Uterus (tissue), 3 donors: ENCODE measurements at regions not wholly inside any gene's neighbourhood (a gene's known extent, or its start where the extent isn't known, plus 50 kb on each side); places are given as distances from the start of the nearest gene placed in this dataset.

Source experiments
- DNase-seq, 2 donors: peaks; one replicate each; pipeline ENCODE4 v3.0.0-alpha.2; 2019 to 2020
- H3K27ac ChIP-seq, 2 donors: fragments of 200-600 bp; sonication (generic); 1 replicate in 1 of 2; 2 replicates in 1 of 2; pipeline ENCODE4 v1.5.1; 2016 to 2018
- H3K27me3 ChIP-seq, 2 donors: fragments of 200-600 bp; sonication (generic); one replicate each; pipeline ENCODE4 v1.5.1; 2018 to 2019; ENCODE audit warnings: control low read depth in 1 of 2
- H3K36me3 ChIP-seq, 2 donors: fragments of 200-600 bp; sonication (generic); one replicate each; pipeline ENCODE4 v1.5.1; 2019; ENCODE audit warnings: control low read depth in 1 of 2
- H3K4me1 ChIP-seq, 2 donors: fragments of 200-600 bp; sonication (generic); one replicate each; pipeline ENCODE4 v1.5.1; 2018 to 2019; ENCODE audit warnings: control low read depth in 1 of 2
- H3K4me3 ChIP-seq, 2 donors: fragments of 200-600 bp; sonication (generic); 1 replicate in 1 of 2; 2 replicates in 1 of 2; pipeline ENCODE4 v1.5.1; 2018 to 2019; ENCODE audit warnings: mild to moderate bottlenecking in 1 of 2
- H3K9me3 ChIP-seq, 2 donors: fragments of 200-600 bp; sonication (generic); one replicate each; pipeline ENCODE4 v1.5.1; 2019; ENCODE audit warnings: control low read depth in 1 of 2
- POLR2A ChIP-seq, 2 donors: fragments of 450-650 bp; IDR thresholded peaks; one replicate each; pipeline ENCODE4 v1.6.1; 2016; ENCODE audit warnings: antibody characterized with exemption in 2 of 2, mild to moderate bottlenecking in 1 of 2, moderate library complexity in 1 of 2
- intact Hi-C: fragments of 100-400 bp; cut with DNase I; formaldehyde crosslinking; loops from one replicate; pipeline ENCODE4 v1.15.1; 2023; ENCODE audit warnings: low total_unique reads
- TF ChIP-seq, protein P1 (sequence below), 4 experiments: fragments of 200-600 bp in 2 of 4; fragments of 450-650 bp in 2 of 4; sonication (generic) in 2 of 4; IDR thresholded peaks; one replicate each; pipeline ENCODE4 v1.5.1; 2016 to 2019; ENCODE audit warnings: antibody characterized with exemption in 4 of 4, mild to moderate bottlenecking in 2 of 4, moderate library complexity in 1 of 4
- donor health status: DM: yes; HTN: yes; CAD: no.

- Histone ChIP-seq H3K4me1 (no peaks in the 10 kb centered on the region), H3K36me3 (peaks cover 0 to 2% of the 10 kb centered on the region in 2 donors), H3K27me3 (no peaks in the 10 kb centered on the region), H3K4me3 (no peak overlapping the region), H3K27ac (no peak overlapping the region), H3K9me3 (no peaks in the 10 kb centered on the region)
- TF ChIP-seq, protein P1, sequence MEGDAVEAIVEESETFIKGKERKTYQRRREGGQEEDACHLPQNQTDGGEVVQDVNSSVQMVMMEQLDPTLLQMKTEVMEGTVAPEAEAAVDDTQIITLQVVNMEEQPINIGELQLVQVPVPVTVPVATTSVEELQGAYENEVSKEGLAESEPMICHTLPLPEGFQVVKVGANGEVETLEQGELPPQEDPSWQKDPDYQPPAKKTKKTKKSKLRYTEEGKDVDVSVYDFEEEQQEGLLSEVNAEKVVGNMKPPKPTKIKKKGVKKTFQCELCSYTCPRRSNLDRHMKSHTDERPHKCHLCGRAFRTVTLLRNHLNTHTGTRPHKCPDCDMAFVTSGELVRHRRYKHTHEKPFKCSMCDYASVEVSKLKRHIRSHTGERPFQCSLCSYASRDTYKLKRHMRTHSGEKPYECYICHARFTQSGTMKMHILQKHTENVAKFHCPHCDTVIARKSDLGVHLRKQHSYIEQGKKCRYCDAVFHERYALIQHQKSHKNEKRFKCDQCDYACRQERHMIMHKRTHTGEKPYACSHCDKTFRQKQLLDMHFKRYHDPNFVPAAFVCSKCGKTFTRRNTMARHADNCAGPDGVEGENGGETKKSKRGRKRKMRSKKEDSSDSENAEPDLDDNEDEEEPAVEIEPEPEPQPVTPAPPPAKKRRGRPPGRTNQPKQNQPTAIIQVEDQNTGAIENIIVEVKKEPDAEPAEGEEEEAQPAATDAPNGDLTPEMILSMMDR (IDR thresholded peaks at IDR 0.05), result no peak
- TF ChIP-seq POLR2A (IDR thresholded peaks at IDR 0.05), result no peak
- DNase-seq, result no peak
- intact Hi-C loops, result no loop called here
Observed at GRCh38 chr4:165767671-165768070, 105.4 kb upstream of the TLL1 start.

DNA sequence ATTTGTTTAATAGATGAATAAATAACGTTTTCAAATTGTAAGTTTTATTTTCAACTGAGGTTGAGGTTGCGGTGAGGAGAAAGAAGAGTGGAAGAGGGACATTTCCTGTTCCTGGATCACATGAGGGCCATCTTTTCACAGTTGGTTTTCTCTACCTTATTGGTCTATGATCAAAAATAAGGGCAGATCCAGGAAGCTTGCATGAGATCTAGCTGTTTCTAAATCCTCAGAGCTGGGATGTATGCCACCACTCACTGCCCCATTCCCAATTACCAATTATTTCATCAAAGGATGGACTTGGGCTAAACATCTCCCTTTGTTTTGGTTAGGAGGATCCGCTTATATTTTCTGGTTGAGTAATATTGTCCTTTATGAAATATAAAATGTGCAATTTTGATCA lies 104.8 kb upstream of the TLL1 start:
- H3K4me1 ChIP-seq, result no peaks in the 10 kb centered on the region
- intact Hi-C loops, result no loop called here
- TF ChIP-seq, protein P1 (IDR thresholded peaks at IDR 0.05), result no peak
- no peak for TF ChIP-seq POLR2A (IDR thresholded peaks at IDR 0.05)

DNA sequence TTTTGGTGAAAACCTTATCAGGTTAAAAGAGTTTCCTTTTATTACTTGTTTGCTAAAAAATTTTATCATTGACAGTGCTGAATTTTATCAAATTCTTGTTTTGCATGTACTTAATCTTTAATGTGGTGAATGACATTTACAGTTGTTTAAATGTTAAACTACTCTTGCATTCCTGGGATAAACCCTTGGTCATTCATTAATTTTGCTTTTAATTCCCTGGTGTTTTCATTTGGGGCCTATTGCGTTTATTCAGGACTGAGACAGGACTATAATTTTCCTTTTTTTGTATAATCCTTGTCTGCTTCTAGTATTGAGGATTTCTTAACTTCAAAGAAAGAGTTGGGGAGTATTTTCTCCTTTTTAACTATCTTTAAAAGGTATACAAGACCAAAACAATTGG lies 98.7 kb upstream of the TLL1 start:
- Histone ChIP-seq H3K36me3 (peaks cover 0 to 2% of the 10 kb centered on the region in 2 donors), H3K4me3 (no peak overlapping the region), H3K27me3 (no peaks in the 10 kb centered on the region), H3K9me3 (no peaks in the 10 kb centered on the region), H3K27ac (no peak overlapping the region), H3K4me1 (no peaks in the 10 kb centered on the region)
- TF ChIP-seq POLR2A (IDR thresholded peaks at IDR 0.05), result no peak
- TF ChIP-seq, protein P1 (IDR thresholded peaks at IDR 0.05), result no peak
- intact Hi-C loops, result no loop called here
- no peak for DNase-seq

More for the DNA sequence above, 104.8 kb upstream of the TLL1 start:
- Histone ChIP-seq H3K36me3 (peaks cover 0 to 2% of the 10 kb centered on the region in 2 donors), H3K9me3 (no peaks in the 10 kb centered on the region), H3K4me3 (no peak overlapping the region), H3K27ac (no peak overlapping the region), H3K27me3 (no peaks in the 10 kb centered on the region)
- DNase-seq, result no peak

GRCh38 chr4:165779950-165780670 lies 92.9 kb upstream of the TLL1 start:
- H3K4me1 ChIP-seq, result no peaks in the 10 kb centered on the region
- no peak overlapping the region for H3K4me3 ChIP-seq
- no peak for TF ChIP-seq POLR2A (IDR thresholded peaks at IDR 0.05)
- TF ChIP-seq, protein P1 (IDR thresholded peaks at IDR 0.05), result no peak
- no peaks in the 10 kb centered on the region for H3K36me3 ChIP-seq
- DNase-seq, result no peak
- no peak overlapping the region for H3K27ac ChIP-seq
- no peaks in the 10 kb centered on the region for H3K9me3 ChIP-seq
- intact Hi-C loops, result no loop called here
- H3K27me3 ChIP-seq, result no peaks in the 10 kb centered on the region

GRCh38 chr4:165780735-165781134 lies 92.3 kb upstream of the TLL1 start:
- Histone ChIP-seq H3K27ac (no peak overlapping the region), H3K27me3 (no peaks in the 10 kb centered on the region), H3K36me3 (no peaks in the 10 kb centered on the region), H3K4me1 (no peaks in the 10 kb centered on the region), H3K9me3 (no peaks in the 10 kb centered on the region), H3K4me3 (no peak overlapping the region)
- intact Hi-C loops, result no loop called here
- no peak for TF ChIP-seq POLR2A (IDR thresholded peaks at IDR 0.05)
- TF ChIP-seq, protein P1 (IDR thresholded peaks at IDR 0.05), result no peak
- no peak for DNase-seq
